NT2/D1 (cell line): ENCODE measurements at regions not wholly inside any gene's neighbourhood (a gene's known extent, or its start where the extent isn't known, plus 50 kb on each side); places are given as distances from the start of the nearest gene placed in this dataset.

Experiments used
- SUZ12 ChIP-seq: IDR thresholded peaks from 2 replicates; pipeline ENCODE4 v1.6.1; 2011; ENCODE audit not compliant: insufficient read length, insufficient read depth; ENCODE audit errors: extremely low read depth
- YY1 ChIP-seq: IDR thresholded peaks from 2 replicates; pipeline ENCODE4 v1.6.1; 2011; ENCODE audit not compliant: insufficient read length, insufficient read depth
- ZNF274 ChIP-seq: IDR thresholded peaks from 2 replicates; pipeline ENCODE4 v1.6.1; 2011; ENCODE audit warnings: mild to moderate bottlenecking, low read depth, low read length

GRCh38 chr21:35503671-35504070, 454.6 kb upstream of the RUNX1 start:
- TF ChIP-seq ZNF274: no peak
- TF ChIP-seq YY1: no peak
- no peak for TF ChIP-seq SUZ12
